Type B pancreatic cell (in vitro differentiated cells): ENCODE measurements at regions not wholly inside any gene's neighbourhood (a gene's known extent, or its start where the extent isn't known, plus 50 kb on each side); places are given as distances from the start of the nearest gene placed in this dataset.

Experiments
- DNase-seq: peaks from one replicate; pipeline ENCODE4 v3.0.0; 2021; ENCODE audit warnings: mixed read lengths; ENCODE audit not compliant: unreplicated experiment; ENCODE audit errors: extremely low spot score
- H3K27ac Mint-ChIP-seq: 2 replicates; pipeline ENCODE4 v1.8.0; 2021; ENCODE audit warnings: mild to moderate bottlenecking, mixed read lengths
- H3K27me3 Mint-ChIP-seq: 2 replicates; pipeline ENCODE4 v1.8.0; 2021; ENCODE audit warnings: mixed read lengths
- H3K36me3 Mint-ChIP-seq: 2 replicates; pipeline ENCODE4 v1.8.0; 2021; ENCODE audit warnings: mixed read lengths
- H3K4me1 Mint-ChIP-seq: one replicate; pipeline ENCODE4 v1.8.0; 2021; ENCODE audit warnings: mixed read lengths; ENCODE audit not compliant: unreplicated experiment
- H3K4me3 Mint-ChIP-seq: 2 replicates; pipeline ENCODE4 v1.8.0; 2021; ENCODE audit warnings: mild to moderate bottlenecking, mixed read lengths
- H3K9me3 Mint-ChIP-seq: 2 replicates; pipeline ENCODE4 v1.8.0; 2021; ENCODE audit warnings: mixed read lengths
- CTCF ChIP-seq: fragments of 200-600 bp; sonication (generic); conservative IDR thresholded peaks from 2 replicates; pipeline ENCODE4 v1.5.0; 2021; ENCODE audit warnings: antibody characterized with exemption, mild to moderate bottlenecking

DNA sequence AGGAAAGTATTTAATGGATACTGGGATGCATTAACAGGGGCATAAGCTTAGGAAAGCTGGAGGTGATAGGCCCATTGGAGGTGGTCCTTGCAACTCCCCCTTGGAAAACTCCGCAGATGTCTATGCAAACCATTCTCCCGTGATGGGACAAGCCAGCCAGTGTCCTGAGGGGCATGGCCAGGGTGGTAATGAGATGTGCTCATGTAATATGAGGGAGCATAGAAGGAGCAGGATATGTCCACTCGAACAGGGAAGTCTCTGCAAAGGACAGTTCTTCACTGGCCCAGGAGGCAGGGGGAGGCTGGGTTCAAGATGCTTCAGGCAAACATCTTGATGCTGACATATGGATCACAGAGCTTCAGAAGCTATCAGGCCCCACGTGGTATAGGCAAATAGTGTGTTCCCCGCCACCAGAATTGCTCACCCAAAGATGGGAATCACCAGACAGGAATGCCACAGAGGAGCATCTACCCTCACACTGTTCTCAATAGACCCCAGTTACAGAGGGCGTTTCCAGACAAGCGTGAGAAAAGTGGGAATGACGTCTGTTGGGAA lies 201.6 kb upstream of the CDH4 start:
- H3K9me3 Mint-ChIP-seq = no peaks in the 10 kb centered on the region
- no peaks in the 10 kb centered on the region for H3K36me3 Mint-ChIP-seq
- TF ChIP-seq CTCF = no peak
- no peak for DNase-seq
- peaks cover 27% of the 10 kb centered on the region for H3K27me3 Mint-ChIP-seq
- no peak overlapping the region for H3K27ac Mint-ChIP-seq
- no peak overlapping the region for H3K4me3 Mint-ChIP-seq
- peaks cover 5% of the 10 kb centered on the region for H3K4me1 Mint-ChIP-seq

DNA sequence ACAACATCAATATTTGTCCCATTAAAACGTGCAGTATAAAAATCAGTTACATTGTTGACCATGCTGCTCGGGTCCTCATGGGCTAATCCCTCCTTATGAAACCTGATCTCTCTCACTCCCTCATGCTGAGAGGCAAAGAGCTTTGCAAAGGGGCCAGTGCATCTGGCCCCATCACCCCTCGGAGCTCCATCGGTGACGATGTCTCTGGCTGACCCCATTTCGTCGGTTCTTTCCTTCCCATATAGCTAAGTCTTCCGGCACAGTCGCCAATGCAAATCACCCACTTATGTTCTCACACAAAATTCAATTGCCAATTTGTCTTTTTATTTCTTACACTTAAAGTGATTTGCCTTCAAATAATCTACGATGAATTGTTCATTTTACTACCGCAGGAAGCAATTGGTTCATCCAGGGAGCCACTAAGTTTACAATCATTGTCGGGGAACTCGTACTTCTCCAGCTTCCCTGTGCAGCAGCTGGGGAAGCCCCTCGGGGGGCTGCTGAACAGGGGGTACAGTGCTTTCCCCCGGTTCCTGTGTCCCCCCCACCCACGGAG lies 199.8 kb upstream of the CDH4 start:
- Mint-ChIP-seq H3K4me1 (peaks cover 5% of the 10 kb centered on the region), H3K36me3 (no peaks in the 10 kb centered on the region), H3K27me3 (peaks cover 24% of the 10 kb centered on the region), H3K27ac (no peak overlapping the region), H3K4me3 (no peak overlapping the region), H3K9me3 (no peaks in the 10 kb centered on the region)
- DNase-seq = no peak
- TF ChIP-seq CTCF = no peak

GRCh38 chr20:61052776-61053442 lies 199.2 kb upstream of the CDH4 start:
- Mint-ChIP-seq H3K4me1 (peaks cover 5% of the 10 kb centered on the region), H3K27me3 (peaks cover 24% of the 10 kb centered on the region), H3K4me3 (no peak overlapping the region), H3K27ac (no peak overlapping the region), H3K9me3 (no peaks in the 10 kb centered on the region), H3K36me3 (no peaks in the 10 kb centered on the region)
- no peak for DNase-seq
- no peak for TF ChIP-seq CTCF

DNA sequence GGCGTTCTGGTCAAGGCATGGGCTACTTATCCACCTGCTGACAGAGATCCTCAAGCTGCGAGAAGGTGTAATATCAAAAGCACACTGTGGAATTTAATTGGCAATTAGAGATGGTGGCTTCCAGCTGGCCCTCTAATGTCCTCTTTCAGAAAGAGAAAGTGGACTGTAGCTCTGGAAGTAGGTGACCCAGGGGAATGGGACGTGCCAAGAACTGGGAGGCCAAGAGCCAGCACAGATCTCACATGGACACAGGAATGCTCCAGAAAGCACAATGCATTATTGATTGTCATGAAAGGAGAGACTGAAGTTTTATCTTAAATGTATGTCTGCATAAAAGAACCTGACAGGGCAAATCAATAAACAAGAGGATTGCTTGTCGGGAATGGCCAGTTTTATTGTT lies 198.6 kb upstream of the CDH4 start:
- Mint-ChIP-seq H3K36me3 (no peaks in the 10 kb centered on the region), H3K9me3 (no peaks in the 10 kb centered on the region), H3K4me1 (peaks cover 5% of the 10 kb centered on the region), H3K27ac (no peak overlapping the region), H3K27me3 (peaks cover 25% of the 10 kb centered on the region), H3K4me3 (no peak overlapping the region)
- DNase-seq = no peak
- TF ChIP-seq CTCF = no peak

- H3K36me3 Mint-ChIP-seq = no peaks in the 10 kb centered on the region
- no peak overlapping the region for H3K4me3 Mint-ChIP-seq
- TF ChIP-seq CTCF = no peak
- H3K9me3 Mint-ChIP-seq = no peaks in the 10 kb centered on the region
- no peak overlapping the region for H3K27ac Mint-ChIP-seq
- H3K27me3 Mint-ChIP-seq = peaks cover 27% of the 10 kb centered on the region
- DNase-seq = no peak
- peaks cover 5% of the 10 kb centered on the region for H3K4me1 Mint-ChIP-seq
These were observed 198.2 kb upstream of the CDH4 start for GRCh38 chr20:61053889-61054288.
